Sigmoid colon (tissue), 4 donors: ENCODE measurements at regions not wholly inside any gene's neighbourhood (a gene's known extent, or its start where the extent isn't known, plus 50 kb on each side); places are given as distances from the start of the nearest gene placed in this dataset.

Experiments used
- CTCF ChIP-seq, 4 experiments: fragments of 450-650 bp in 3 of 4; fragments of 200-600 bp in 1 of 4; IDR thresholded peaks; one replicate each; pipeline ENCODE4 v1.5.1; 2016 to 2019; ENCODE audit warnings: antibody characterized with exemption in 4 of 4, mild to moderate bottlenecking in 3 of 4, moderate library complexity in 2 of 4
- EP300 ChIP-seq, 4 donors: sonication (generic); formaldehyde crosslinking; IDR thresholded peaks; one replicate each; pipeline ENCODE4 v1.6.1; 2017; ENCODE audit warnings: antibody characterized with exemption in 4 of 4
- POLR2A ChIP-seq, 2 donors: fragments of 450-650 bp; IDR thresholded peaks; one replicate each; pipeline ENCODE4 v1.6.1; 2016; ENCODE audit warnings: antibody characterized with exemption in 2 of 2, mild to moderate bottlenecking in 2 of 2, moderate library complexity in 2 of 2
- POLR2AphosphoS5 ChIP-seq, 4 donors: sonication (generic); formaldehyde crosslinking; IDR thresholded peaks; one replicate each; pipeline ENCODE4 v1.6.1; 2017; ENCODE audit warnings: antibody characterized with exemption in 4 of 4

- no peak for TF ChIP-seq CTCF (IDR thresholded peaks at IDR 0.05)
- no peak for TF ChIP-seq POLR2A (IDR thresholded peaks at IDR 0.05)
- no peak for TF ChIP-seq EP300 (IDR thresholded peaks at IDR 0.05)
- no peak for TF ChIP-seq POLR2AphosphoS5 (IDR thresholded peaks at IDR 0.05)
These were observed 182.1 kb downstream of the CYP26B1 start for GRCh38 chr2:71965530-71965929.
